ENCODE measurements at regions not wholly inside any gene's neighbourhood (a gene's known extent, or its start where the extent isn't known, plus 50 kb on each side); places are given as distances from the start of the nearest gene placed in this dataset.
A peak's percentile ranks its signal among the peaks of the same experiment; 100 is the strongest.

DNA sequence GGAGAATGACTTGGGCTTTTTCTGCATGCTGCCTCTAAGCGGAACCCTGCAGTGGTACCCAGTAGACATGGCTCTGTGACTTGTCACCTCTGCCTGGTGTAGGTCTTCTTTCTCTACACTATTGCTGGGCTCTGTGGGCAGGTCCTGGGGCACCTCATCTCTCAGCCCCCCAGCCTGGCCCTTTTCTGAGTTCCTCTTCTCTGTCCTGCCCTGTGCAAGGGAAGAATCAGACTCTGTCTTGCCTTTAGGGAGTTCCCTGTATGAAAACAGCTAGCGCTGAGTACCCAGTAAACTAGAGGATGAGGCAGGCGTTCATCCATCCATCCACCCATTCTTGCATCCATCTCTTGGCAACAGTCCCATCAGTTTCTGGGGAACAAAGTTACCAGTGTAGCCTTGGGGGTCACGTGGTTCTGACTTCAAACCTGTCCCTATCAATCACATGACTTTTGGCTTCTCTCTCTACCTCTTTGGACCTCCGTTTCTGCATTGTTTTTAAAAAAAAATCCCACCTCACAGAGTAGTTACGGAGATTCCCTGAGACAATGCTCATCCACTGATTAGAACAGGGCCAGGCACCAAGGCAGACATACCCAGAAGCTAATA is 86.4 kb upstream of the WNT11 start:
- H3K4me3 Mint-ChIP-seq = no peak overlapping the region
- no peak overlapping the region for H3K4me3 ChIP-seq (ENCODE audit: low read length)
- no peak overlapping the region for H3K27ac Mint-ChIP-seq
- no peak overlapping the region for H3K9ac ChIP-seq (ENCODE audit: extremely low read depth, low read length, poor library complexity, severe bottlenecking)
- H3K9me3 ChIP-seq (ENCODE audit: control insufficient read depth, low read length) = no peaks in the 10 kb centered on the region
- DNase-seq = no peak
- 87 to 91% methylated on average over 5 to 6 of the region's 6 CpGs for WGBS, 2 experiments (ENCODE audit: insufficient coverage in 1 of 2, insufficient read length in 1 of 2)
- H3K36me3 ChIP-seq (ENCODE audit: control insufficient read depth, insufficient read depth, low read length) = no peaks in the 10 kb centered on the region
- H3K4me1 Mint-ChIP-seq = no peaks in the 10 kb centered on the region
- H3K4me1 ChIP-seq (ENCODE audit: control insufficient read depth, insufficient read depth, low read length) = no peaks in the 10 kb centered on the region
- H3K27ac ChIP-seq (ENCODE audit: low read depth, low read length) = no peak overlapping the region
- peaks cover 5% of the 10 kb centered on the region for H3K27me3 Mint-ChIP-seq (ENCODE audit: insufficient read depth)
- no peaks in the 10 kb centered on the region for H3K27me3 ChIP-seq (ENCODE audit: control insufficient read depth, insufficient read depth, low read length, poor library complexity, severe bottlenecking)
- no peaks in the 10 kb centered on the region for H3K36me3 Mint-ChIP-seq (ENCODE audit: low read depth)
- H3K9me3 Mint-ChIP-seq = no peaks in the 10 kb centered on the region
- TF ChIP-seq, protein P1, sequence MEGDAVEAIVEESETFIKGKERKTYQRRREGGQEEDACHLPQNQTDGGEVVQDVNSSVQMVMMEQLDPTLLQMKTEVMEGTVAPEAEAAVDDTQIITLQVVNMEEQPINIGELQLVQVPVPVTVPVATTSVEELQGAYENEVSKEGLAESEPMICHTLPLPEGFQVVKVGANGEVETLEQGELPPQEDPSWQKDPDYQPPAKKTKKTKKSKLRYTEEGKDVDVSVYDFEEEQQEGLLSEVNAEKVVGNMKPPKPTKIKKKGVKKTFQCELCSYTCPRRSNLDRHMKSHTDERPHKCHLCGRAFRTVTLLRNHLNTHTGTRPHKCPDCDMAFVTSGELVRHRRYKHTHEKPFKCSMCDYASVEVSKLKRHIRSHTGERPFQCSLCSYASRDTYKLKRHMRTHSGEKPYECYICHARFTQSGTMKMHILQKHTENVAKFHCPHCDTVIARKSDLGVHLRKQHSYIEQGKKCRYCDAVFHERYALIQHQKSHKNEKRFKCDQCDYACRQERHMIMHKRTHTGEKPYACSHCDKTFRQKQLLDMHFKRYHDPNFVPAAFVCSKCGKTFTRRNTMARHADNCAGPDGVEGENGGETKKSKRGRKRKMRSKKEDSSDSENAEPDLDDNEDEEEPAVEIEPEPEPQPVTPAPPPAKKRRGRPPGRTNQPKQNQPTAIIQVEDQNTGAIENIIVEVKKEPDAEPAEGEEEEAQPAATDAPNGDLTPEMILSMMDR (conservative IDR thresholded peaks at IDR 0.05) = no peak

DNA sequence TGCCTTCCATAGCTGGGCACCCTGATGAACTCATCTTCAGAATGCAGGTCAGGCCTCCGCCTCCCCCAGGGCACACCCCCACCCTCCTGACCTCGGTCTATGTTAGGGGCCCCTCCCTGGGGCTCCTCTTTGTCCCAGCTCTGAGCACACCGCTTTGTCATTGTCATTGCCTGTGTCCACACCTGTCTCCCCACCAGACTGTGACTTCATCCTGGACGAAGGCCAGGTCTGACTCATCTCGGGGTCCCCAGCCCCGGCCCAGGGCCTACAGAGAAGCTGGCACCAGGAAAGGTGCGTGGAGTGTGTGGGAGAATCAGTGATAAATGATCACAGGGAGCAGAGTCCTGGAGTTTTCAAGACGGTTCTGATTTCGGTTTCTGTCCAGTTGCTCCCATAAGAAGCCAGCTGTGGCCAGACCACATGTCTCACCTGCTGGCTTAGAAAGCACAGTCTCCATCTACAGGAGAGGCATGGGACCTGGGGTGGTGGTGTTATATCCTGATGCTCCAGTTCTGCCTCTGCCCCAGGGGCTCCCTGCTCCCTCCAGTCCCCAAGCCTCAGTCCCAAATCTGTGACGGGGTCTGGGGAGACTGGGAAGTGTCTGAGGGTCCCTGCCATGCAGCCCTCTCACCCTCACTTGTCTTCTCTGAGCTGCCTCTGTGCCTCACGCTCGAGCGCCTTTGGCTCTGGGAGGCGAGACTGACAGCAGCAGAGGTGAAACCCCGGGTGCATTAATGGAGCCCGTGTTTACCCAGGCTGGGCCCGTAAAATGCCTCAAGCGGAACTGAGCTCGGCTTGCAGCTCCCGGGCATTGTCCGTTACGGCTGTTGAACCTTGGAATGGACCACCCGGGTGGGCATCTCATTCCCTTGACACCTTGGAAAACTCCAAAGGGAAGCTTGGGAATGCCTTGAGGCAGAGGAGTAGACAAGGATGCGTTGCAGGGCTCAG is 85.5 kb upstream of the WNT11 start:
- Mint-ChIP-seq H3K36me3 (ENCODE audit: low read depth) (no peaks in the 10 kb centered on the region), H3K27ac (no peak overlapping the region), H3K27me3 (ENCODE audit: insufficient read depth) (peaks cover 5% of the 10 kb centered on the region), H3K4me3 (no peak overlapping the region), H3K4me1 (no peaks in the 10 kb centered on the region), H3K9me3 (no peaks in the 10 kb centered on the region)
- no peaks in the 10 kb centered on the region for H3K36me3 ChIP-seq (ENCODE audit: control insufficient read depth, insufficient read depth, low read length)
- no peaks in the 10 kb centered on the region for H3K4me1 ChIP-seq (ENCODE audit: control insufficient read depth, insufficient read depth, low read length)
- H3K9me3 ChIP-seq (ENCODE audit: control insufficient read depth, low read length) = no peaks in the 10 kb centered on the region
- DNase-seq = peak; percentile 39
- no peaks in the 10 kb centered on the region for H3K27me3 ChIP-seq (ENCODE audit: control insufficient read depth, insufficient read depth, low read length, poor library complexity, severe bottlenecking)
- no peak overlapping the region for H3K9ac ChIP-seq (ENCODE audit: extremely low read depth, low read length, poor library complexity, severe bottlenecking)
- WGBS, 2 experiments (ENCODE audit: insufficient coverage in 1 of 2, insufficient read length in 1 of 2) = 90 to 93% methylated on average over 22 to 24 of the region's 24 CpGs
- H3K27ac ChIP-seq (ENCODE audit: low read depth, low read length) = no peak overlapping the region
- TF ChIP-seq, protein P1 (conservative IDR thresholded peaks at IDR 0.05) = peak; percentile 21
- H3K4me3 ChIP-seq (ENCODE audit: low read length) = no peak overlapping the region

DNA sequence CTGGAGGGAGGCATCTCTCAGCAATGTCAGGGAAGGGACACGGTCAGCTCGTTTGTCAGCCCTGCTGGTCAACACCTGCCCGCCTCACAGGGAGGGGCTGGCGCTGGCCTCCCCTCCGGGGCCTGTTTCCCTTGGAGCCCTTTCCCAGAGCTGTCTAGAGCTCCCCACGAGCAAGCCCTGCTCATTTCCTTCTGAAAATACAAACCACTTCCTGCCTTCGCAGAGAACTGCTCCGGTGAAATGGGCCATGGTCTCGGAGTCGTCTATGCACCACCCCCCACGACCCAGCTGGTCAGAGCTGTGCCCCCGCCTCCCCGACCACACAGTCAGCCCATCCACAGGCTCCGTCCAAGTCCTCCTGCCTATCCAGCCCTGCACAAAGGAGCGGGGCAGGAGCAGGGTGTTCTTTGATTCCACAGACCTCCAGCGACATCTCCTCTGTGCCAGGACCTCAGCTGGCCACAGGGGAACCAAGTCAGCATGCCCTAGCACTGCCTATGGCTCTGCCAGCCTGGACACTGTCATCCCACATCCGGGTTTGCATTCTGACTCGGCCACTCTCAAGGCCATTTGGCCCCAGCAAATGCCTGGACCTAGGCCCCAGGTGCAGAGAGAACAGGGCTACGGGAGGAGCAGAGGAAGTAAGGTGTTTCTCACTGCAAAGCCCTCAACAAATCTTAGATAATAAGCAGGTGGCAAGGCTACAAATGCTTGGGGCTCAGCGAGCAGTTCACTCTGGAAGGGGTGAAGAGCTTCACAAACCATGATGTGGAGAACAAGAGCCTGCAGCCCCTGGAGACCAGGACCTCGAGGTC is 82.1 kb upstream of the WNT11 start:
- Histone ChIP-seq H3K27ac (ENCODE audit: low read depth, low read length) (no peak overlapping the region), H3K36me3 (ENCODE audit: control insufficient read depth, insufficient read depth, low read length) (no peaks in the 10 kb centered on the region), H3K9ac (ENCODE audit: extremely low read depth, low read length, poor library complexity, severe bottlenecking) (no peak overlapping the region), H3K4me1 (ENCODE audit: control insufficient read depth, insufficient read depth, low read length) (peaks cover 10% of the 10 kb centered on the region), H3K9me3 (ENCODE audit: control insufficient read depth, low read length) (no peaks in the 10 kb centered on the region), H3K27me3 (ENCODE audit: control insufficient read depth, insufficient read depth, low read length, poor library complexity, severe bottlenecking) (no peaks in the 10 kb centered on the region), H3K4me3 (ENCODE audit: low read length) (no peak overlapping the region)
- DNase-seq = no peak
- H3K36me3 Mint-ChIP-seq (ENCODE audit: low read depth) = no peaks in the 10 kb centered on the region
- H3K4me1 Mint-ChIP-seq = peaks cover 3% of the 10 kb centered on the region
- no peak overlapping the region for H3K27ac Mint-ChIP-seq
- TF ChIP-seq, protein P1 (conservative IDR thresholded peaks at IDR 0.05) = no peak
- no peaks in the 10 kb centered on the region for H3K9me3 Mint-ChIP-seq
- H3K27me3 Mint-ChIP-seq (ENCODE audit: insufficient read depth) = peaks cover 7% of the 10 kb centered on the region
- 80 to 82% methylated on average over 10 to 21 of the region's 21 CpGs for WGBS, 2 experiments (ENCODE audit: insufficient coverage in 1 of 2, insufficient read length in 1 of 2)
- H3K4me3 Mint-ChIP-seq = no peak overlapping the region

All from endodermal cell (in vitro differentiated cells).